ENCODE measurements at regions not wholly inside any gene's neighbourhood (a gene's known extent, or its start where the extent isn't known, plus 50 kb on each side); places are given as distances from the start of the nearest gene placed in this dataset.
"Not testable (repeated sequence)": the region's sequence is repeated elsewhere in the genome, so short reads cannot be mapped to it uniquely, and the experiment has no call there.

DNA sequence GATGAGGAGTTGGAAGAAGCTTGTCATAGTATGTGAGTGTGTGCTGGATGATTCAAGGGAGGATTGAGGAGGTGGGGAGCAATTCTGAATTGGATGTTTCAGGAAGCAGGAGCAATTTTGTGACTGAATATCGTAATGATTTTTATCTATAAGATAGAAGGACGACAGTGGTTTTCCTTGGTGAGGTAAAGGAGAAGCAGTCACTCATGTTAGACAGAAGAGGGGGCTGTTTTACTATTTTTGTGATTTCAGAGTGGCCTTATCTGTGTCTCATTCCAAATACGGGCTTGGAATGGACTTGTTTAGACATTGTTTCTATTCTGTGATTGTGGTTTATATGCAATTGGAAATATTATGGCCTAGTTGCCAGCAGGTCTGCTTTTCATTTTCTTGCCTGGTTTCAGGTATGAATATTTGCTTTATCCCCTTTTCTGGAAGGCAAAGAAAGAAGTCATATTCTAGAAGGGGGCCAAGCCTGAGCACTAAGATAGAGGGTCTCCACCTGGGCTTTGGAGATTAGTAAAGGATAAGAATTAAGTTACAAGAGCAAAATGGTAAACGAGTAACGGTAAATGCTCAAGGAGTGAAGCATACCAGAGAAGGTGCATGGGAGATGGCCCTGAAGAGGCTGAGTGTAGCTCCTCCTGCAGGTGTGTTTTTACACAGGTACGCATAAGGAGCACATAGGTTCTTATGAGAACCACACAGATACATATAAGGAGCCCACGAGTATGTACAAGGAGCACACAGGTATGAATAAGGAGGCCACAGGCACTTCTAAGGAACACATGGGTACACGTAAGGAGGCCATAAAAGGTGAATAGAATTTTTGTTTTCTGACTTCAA, 124.6 kb upstream of the KCNAB1 start:
- no peaks in the 10 kb centered on the region for H3K36me3 ChIP-seq
- peak in 1 of 2 donors; percentile 71 for ATAC-seq (ENCODE audit: low FRiP score in 2 of 2)

GRCh38 chr3:155996882-155997281, 123.5 kb upstream of the KCNAB1 start:
- DNase-seq (no peak), ATAC-seq (ENCODE audit: low FRiP score in 2 of 2) (no peak)
- 80 to 94% methylated on average over 3 of the region's 3 CpGs for WGBS, 2 donors
- Histone ChIP-seq H3K4me3 (no peak overlapping the region), H3K36me3 (no peaks in the 10 kb centered on the region), H3K27ac (no peak overlapping the region), H3K4me1 (no peaks in the 10 kb centered on the region), H3K9me3 (no peaks in the 10 kb centered on the region), H3K27me3 (no peaks in the 10 kb centered on the region)
- no peak for TF ChIP-seq POLR2AphosphoS5 (IDR thresholded peaks at IDR 0.05)
- TF ChIP-seq POLR2A (IDR thresholded peaks at IDR 0.05): no peak
- TF ChIP-seq EP300 (IDR thresholded peaks at IDR 0.05): no peak
- TF ChIP-seq CTCF (IDR thresholded peaks at IDR 0.05): no peak

More for the DNA sequence above, 124.6 kb upstream of the KCNAB1 start:
- no peaks in the 10 kb centered on the region for H3K27me3 ChIP-seq
- TF ChIP-seq POLR2A (IDR thresholded peaks at IDR 0.05) (no peak), POLR2AphosphoS5 (IDR thresholded peaks at IDR 0.05) (no peak), EP300 (IDR thresholded peaks at IDR 0.05) (no peak), CTCF (IDR thresholded peaks at IDR 0.05) (peak in 3 of 6 experiments; percentile 25 to 35 (median 25))
- no peaks in the 10 kb centered on the region for H3K9me3 ChIP-seq
- no peak for DNase-seq
- WGBS, 2 donors: 55 to 58% methylated on average over 8 of the region's 8 CpGs
- H3K4me3 ChIP-seq: no peak overlapping the region
- no peaks in the 10 kb centered on the region for H3K4me1 ChIP-seq
- no peak overlapping the region for H3K27ac ChIP-seq

DNA sequence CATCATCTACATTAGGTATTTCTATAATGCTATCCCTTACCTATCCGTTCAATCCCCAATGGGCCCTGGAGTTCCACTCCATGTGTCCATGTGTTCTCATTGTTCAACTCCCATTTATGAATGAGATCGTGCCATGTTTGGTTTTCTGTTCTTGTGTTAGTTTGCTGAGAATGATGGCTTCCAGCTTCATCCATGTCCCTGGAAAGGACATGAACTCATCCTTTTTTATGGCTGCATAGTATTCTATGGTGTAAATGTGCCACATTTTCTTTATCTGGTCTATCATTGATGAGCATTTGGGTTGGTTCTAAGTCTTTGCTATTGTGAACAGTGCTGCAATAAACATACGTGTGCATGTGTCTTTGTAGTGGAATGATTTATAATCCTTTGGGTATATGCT, 122.2 kb upstream of the KCNAB1 start:
- not testable (repeated sequence) for H3K4me1 ChIP-seq; H3K27ac ChIP-seq; H3K27me3 ChIP-seq; ATAC-seq (ENCODE audit: low FRiP score in 2 of 2); H3K9me3 ChIP-seq; H3K36me3 ChIP-seq; H3K4me3 ChIP-seq; DNase-seq
- 88 to 94% methylated on average over 3 of the region's 3 CpGs for WGBS, 2 donors

DNA sequence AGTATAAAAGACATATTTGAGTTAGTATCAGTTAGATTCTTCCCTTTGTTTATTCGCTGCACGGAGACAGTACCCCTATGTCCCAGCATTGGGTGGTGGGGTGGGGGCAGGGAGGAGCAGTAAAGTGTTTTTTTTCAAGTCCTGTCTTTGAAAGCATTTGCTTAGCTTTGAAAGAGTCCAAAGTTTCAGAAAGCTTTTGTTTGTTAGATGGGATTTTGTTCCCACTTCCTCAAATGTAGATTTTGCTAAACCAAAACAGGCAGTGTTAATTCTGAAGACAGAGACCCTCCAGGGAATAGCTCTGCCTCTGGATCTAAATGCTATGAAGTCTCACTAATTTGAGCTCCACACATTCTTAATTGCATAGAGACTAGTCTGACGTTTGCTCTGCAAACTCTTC, 114.6 kb upstream of the KCNAB1 start:
- no peaks in the 10 kb centered on the region for H3K4me1 ChIP-seq
- ATAC-seq (ENCODE audit: low FRiP score in 2 of 2) (no peak), DNase-seq (no peak)
- H3K36me3 ChIP-seq: no peaks in the 10 kb centered on the region
- H3K9me3 ChIP-seq: no peaks in the 10 kb centered on the region
- TF ChIP-seq POLR2A (IDR thresholded peaks at IDR 0.05) (no peak), POLR2AphosphoS5 (IDR thresholded peaks at IDR 0.05) (no peak), CTCF (IDR thresholded peaks at IDR 0.05) (no peak), EP300 (IDR thresholded peaks at IDR 0.05) (no peak)
- 46% methylated on average over 3 of the region's 3 CpGs for WGBS, 2 donors
- no peaks in the 10 kb centered on the region for H3K27me3 ChIP-seq
- no peak overlapping the region for H3K4me3 ChIP-seq
- no peak overlapping the region for H3K27ac ChIP-seq

DNA sequence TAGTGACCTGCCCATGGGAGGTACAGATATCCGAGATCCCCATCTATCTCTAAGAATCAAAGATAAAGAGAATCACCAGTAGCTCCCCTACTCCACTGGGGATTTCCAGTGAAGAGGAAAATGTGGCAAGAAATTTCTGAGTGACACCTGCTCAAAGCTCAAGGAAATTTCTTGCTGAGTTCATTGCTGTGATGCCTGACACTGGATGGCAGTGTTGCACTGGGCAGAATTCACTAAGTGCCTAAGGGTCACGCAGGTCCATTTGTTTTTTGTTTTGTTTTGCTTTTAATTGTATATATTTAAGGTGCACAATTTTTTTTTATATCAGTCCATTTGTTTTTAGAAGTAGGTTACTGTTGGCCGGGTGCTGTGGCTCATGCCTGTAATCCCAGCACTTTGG, 109.5 kb upstream of the KCNAB1 start:
- no peak for TF ChIP-seq POLR2A (IDR thresholded peaks at IDR 0.05)
- TF ChIP-seq EP300 (IDR thresholded peaks at IDR 0.05): no peak
- no peak for TF ChIP-seq CTCF (IDR thresholded peaks at IDR 0.05)
- no peak for TF ChIP-seq POLR2AphosphoS5 (IDR thresholded peaks at IDR 0.05)
- no peak overlapping the region for H3K4me3 ChIP-seq
- ATAC-seq (ENCODE audit: low FRiP score in 2 of 2) (no peak), DNase-seq (no peak)
- H3K36me3 ChIP-seq: no peaks in the 10 kb centered on the region
- H3K27me3 ChIP-seq: no peaks in the 10 kb centered on the region
- no peaks in the 10 kb centered on the region for H3K4me1 ChIP-seq
- 34 to 41% methylated on average over 3 of the region's 3 CpGs for WGBS, 2 donors
- H3K9me3 ChIP-seq: no peaks in the 10 kb centered on the region
- H3K27ac ChIP-seq: no peak overlapping the region
